HG03280 (cell line): ENCODE measurements at regions not wholly inside any gene's neighbourhood (a gene's known extent, or its start where the extent isn't known, plus 50 kb on each side); places are given as distances from the start of the nearest gene placed in this dataset.

ENCODE experiments used
- ATAC-seq: cut with Tn5 transposase; IDR thresholded peaks from one replicate; pipeline ENCODE4 v1.9.1; 2021; ENCODE audit warnings: mild to moderate bottlenecking, moderate library complexity; ENCODE audit not compliant: unreplicated experiment

GRCh38 chr21:28256420-28256831 lies 736.3 kb downstream of the LTN1 start:
- ATAC-seq, result no peak

- ATAC-seq, result no peak
Observed at GRCh38 chr21:28253961-28254360, 738.7 kb downstream of the LTN1 start.

DNA sequence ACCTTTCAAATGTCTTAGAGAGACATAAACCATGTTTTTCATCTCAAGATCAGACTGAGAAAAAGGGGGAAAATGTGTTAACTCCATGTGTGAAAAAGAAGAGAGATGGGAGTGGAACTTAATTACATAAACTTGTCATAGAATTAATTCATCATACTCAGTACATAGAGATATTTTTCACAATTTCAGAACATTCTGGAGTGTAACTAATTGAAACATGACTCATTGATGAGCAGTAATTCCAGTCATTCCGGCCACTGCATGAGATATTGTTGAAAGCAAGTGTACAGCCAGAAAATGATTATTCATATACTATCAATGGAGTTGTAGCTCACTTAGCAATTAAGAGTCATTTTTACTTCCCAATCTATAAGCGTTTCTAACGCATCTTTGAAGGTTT lies 739.3 kb downstream of the LTN1 start:
- no peak for ATAC-seq

DNA sequence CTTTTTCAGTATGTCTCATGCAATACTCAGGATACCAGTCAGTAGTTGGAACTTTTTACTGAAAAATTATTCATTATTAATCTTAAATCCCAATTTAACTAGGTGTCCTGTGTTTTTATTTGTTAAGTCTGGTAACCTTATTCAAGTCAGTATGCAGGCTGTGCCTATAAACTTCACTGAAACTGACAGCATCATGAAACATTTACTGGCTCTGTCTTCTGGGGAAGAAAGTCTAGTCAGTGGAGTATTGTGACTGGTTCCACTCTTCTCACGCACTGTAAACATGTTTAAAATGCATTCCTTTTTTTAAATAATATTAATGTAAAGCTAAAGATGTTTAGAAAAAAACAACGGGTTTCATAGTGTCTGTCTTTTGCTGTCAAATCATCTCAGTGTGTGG lies 739.7 kb downstream of the LTN1 start:
- ATAC-seq, result no peak

GRCh38 chr21:28250946-28251345 lies 741.7 kb downstream of the LTN1 start:
- ATAC-seq, result no peak

- no peak for ATAC-seq
Observed at GRCh38 chr21:28247454-28248020, 745.1 kb downstream of the LTN1 start.

DNA sequence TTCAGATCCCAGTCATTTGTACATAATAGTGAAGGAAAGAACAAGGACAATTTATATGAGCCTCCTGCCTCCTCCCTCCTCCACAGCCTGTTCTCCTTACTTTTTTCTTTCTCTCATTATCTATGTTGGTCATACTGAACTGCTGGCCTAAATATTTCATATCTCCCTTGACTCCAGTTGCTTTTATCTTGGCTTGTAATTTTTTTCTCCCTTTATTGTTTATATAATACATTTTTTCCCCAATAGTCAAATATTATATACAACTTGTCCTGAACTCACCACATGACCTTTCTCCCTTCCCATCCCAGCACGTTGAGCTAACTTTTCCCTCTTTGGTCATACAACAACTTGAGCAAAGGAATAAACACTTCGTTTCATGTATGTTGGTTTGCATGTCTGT lies 752.1 kb downstream of the LTN1 start:
- ATAC-seq, result no peak

DNA sequence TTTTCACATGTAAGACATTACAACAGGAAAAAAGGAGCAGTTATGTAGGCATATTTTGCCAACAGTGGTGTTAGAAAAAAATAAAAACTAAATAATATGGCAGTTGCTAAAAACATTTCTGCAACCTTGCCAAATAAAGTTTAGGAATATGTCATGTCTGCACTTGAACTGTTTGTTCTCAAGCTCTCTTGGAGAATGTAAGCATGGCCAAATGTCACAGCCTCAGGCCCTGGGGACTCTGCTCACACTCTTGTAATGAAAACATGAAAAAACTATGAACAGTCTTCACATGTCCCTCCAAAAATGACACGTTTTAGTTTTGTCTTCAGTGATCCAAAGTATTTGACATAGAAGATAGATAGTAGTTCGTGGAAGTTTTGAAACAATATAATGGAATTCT lies 753.3 kb downstream of the LTN1 start:
- no peak for ATAC-seq

- no peak for ATAC-seq
Observed at GRCh38 chr21:28237661-28238060, 755.0 kb downstream of the LTN1 start.

- no peak for ATAC-seq
Observed at GRCh38 chr21:28235169-28235895, 757.3 kb downstream of the LTN1 start.

GRCh38 chr21:28234326-28234725 lies 758.4 kb downstream of the LTN1 start:
- ATAC-seq, result no peak

DNA sequence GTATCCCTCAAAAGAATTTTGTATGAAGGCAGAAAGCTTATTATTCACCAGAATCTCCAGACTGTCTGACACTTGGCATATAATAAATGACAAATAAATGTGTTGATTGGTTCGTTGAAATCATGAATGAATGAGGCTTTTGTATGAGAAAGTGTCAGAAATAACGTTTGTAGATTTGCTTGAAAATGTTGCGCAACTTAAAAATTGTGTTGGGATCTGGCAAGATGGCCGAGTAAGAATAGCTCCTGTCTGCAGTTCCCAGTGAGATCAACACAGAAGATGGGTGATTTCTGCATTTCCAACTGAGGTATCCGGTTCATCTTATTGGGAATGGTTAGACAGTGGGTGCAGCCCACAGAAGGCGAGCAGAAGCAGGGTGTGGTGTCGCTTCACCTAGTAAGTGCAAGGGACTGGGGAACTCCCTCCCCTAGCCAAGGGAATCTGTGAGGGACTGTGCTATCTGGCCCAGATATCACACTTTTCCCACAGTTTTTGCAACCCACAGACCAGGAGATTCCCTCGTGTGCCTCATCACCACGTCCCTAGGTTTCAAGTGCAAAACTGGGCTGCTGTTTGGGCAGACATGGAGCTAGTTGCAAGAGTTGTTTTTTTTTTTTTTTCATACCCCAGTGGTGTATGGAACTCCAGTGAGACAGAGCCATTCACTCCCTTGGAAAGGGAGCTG lies 759.0 kb downstream of the LTN1 start:
- ATAC-seq, result no peak

DNA sequence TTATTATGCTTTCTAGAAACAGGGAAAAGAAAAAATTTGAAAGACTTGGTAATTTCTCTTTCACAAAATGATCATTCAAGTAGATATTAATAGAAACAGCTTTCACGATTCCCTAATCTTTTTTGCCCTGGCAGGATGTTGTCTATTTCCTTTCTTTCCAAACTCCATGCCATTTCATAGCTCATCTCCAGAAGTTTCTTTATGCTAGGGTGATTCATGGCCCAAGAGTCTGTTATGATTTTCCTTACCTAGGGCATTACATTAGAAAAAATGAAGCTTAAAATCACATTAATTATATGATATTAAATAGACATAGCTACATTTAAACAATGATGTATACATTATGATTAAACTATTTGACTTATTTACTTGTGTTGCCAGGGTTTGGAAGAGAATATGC lies 762.1 kb downstream of the LTN1 start:
- ATAC-seq, result no peak

DNA sequence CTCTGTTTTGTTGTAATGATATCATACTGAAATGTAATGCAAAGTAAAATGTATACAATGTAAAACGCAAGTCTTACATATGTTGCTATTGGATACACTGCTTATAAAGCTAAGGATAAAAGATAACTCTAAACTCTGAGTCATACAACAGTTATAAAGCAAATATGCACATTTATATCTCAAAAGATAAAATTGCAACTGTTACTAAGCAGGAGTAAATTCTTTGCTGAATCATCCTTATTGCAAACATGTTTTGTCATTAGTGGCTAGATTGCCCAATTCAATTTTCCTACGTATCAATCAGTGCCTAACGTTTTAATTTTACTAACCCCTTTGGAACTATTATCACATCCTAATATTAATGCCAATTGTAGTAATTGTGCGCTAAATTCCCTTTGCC lies 762.9 kb downstream of the LTN1 start:
- ATAC-seq, result no peak

GRCh38 chr21:28228636-28228995 lies 764.1 kb downstream of the LTN1 start:
- ATAC-seq, result no peak

DNA sequence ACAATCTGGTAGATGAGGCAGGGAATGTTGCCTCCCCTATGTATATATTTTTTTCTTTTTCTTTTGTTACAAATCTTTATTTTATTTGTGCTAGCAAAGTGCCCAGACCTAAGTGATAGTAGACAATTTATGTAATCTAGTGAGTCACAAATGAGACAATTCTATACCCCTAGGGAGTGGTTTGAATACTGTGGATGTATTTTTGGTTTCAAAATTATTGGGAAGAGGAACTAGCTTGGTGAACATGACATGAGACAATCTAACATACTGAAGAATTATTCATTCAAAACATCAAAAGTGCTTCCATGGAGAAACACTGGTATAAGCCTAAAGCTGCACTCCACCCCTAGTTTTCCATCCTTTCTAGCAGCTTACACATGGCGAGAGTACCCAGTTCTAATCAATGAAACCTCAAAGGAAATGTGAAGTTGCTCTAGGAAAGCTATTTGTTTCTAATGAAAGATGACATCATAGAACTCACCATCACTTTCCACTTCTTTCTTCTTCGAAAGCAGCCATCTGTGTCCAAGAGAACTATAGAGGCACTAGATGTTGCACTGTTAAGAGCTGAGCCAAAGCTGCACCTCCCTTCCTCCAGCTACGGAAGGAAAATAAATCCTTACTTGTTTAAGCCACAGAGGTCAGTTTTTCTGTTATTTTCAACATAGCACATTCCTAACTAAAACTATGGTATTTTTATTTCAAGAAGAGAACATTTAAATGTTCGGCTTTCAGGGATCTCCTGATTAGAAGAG lies 764.6 kb downstream of the LTN1 start:
- no peak for ATAC-seq

DNA sequence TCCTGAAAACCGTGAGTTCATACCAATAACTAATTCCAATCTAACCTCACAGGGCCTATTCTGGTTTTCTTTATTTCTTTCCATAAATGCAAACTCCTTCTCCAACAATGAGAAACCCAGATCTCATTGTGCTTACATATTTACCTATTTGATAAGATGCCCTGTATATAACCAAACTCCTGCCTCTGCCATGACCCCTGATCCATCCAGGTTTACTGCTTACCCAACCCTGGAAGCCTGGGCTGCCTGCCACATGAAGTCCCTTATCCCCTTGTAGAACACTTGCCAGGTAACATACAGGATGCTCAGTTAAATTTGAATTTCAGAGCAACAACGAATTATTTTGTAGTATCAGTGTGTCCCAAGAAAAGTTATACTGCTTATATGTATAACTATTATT lies 766.1 kb downstream of the LTN1 start:
- no peak for ATAC-seq

- no peak for ATAC-seq
Observed at GRCh38 chr21:28224191-28224726, 768.4 kb downstream of the LTN1 start.

DNA sequence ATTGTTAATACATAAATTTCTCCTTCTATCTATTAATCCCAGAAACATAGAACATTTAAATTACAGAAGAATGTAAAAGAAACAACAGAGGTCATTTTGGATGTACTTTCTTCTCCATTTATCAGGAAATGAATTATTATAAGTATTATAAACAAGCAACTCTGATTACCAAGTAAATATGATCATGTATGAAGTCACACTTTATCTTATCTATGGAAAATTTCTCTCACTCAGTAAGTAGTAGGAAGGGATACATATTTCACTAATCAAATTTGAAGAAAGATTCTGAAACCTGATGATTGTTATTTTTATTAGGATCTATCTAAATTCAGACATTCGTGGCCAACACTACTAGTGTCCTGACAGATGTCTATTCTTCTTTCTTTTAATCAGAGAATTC lies 770.7 kb downstream of the LTN1 start:
- ATAC-seq, result no peak

DNA sequence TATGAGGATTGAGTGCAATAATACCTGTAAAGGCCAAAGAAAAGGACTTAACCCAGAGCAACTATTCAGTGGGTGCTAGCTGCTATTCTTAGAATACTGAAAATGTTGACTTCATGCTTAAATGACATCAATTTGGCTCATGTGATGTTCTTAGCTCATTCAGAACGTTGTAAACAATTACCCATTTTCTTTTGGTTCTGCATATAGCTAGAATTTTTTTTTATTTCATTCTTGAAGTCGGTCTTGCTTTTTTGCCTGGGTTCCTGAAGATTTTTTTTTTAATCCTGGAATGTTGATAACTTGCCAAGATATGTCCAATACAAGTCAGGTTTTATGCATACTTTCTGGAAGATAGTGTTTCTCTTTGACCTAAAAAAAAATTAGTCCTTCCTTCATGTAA lies 772.0 kb downstream of the LTN1 start:
- ATAC-seq, result no peak

DNA sequence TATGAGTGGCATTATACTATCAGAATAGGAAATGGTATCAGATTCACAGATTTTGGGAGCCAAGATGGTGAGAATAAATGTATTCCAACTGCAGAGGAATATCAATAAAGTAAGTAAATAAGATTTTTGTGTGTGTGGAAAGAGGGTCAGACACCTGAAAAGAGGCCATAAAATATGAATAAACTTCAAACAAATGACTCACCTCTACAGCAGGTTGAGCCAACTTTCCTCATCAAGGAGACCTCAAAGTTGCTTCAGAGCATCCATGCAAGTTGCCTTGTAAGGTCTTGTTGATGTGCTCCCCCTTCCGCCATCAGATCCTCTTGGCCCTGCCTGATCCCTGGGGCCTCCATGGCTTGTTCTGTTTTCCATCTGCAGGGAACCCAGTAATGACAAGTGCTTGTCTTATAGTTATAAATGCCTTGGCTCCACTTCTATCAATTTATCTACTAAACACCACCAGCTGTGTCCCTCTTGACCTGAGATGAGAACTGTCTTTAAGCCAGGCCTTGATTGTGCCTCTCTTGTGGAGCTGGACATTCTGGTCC lies 775.6 kb downstream of the LTN1 start:
- ATAC-seq, result no peak
